PC-9 (cell line): ENCODE measurements at regions not wholly inside any gene's neighbourhood (a gene's known extent, or its start where the extent isn't known, plus 50 kb on each side); places are given as distances from the start of the nearest gene placed in this dataset.

Experiments used
- BruUV-seq: library from RNA; stranded (reverse); fragments of 400-500 nt; replicated peaks from 2 replicates; lab custom pipeline; 2021; lab: Mats Ljungman, UMichigan
- CTCF ChIA-PET: fragments of 300-600 bp; sonication (Branson Sonifier 250); formaldehyde crosslinking; loops from one replicate; lab custom pipeline; 2022; ENCODE audit warnings: antibody characterized with exemption; lab: Charles Lee
- POLR2A ChIA-PET: fragments of 300-600 bp; sonication (Branson Sonifier 250); formaldehyde crosslinking; loops from one replicate; lab custom pipeline; 2022; ENCODE audit warnings: antibody characterized with exemption; ENCODE audit not compliant: unreplicated experiment; lab: Charles Lee
- DNase-seq, 2 experiments: peaks; one replicate each; pipeline versions ENCODE4 v3.0.0 to v3.0.0-alpha.2; 2015 to 2022; ENCODE audit warnings: mixed read lengths in 1 of 2
- H2AFZ ChIP-seq: fragments of 200-600 bp; sonication (generic); 2 replicates; pipeline ENCODE4 v1.8.1; 2017; ENCODE audit warnings: antibody characterized with exemption
- H3F3A ChIP-seq: fragments of 200-600 bp; sonication (generic); 2 replicates; pipeline ENCODE4 v1.8.1; 2017; ENCODE audit warnings: antibody characterized with exemption, mild to moderate bottlenecking, low read depth; ENCODE audit not compliant: insufficient read depth
- H3K27ac ChIP-seq: fragments of 200-600 bp; sonication (generic); 2 replicates; pipeline ENCODE4 v1.6.1; 2016; ENCODE audit warnings: mixed run types
- H3K27me3 ChIP-seq: fragments of 200-600 bp; sonication (generic); 2 replicates; pipeline ENCODE4 v1.6.1; 2016; ENCODE audit warnings: low read depth, mixed run types; ENCODE audit not compliant: insufficient read depth
- H3K36me3 ChIP-seq: fragments of 200-600 bp; sonication (generic); 2 replicates; pipeline ENCODE4 v1.6.1; 2016; ENCODE audit warnings: low read depth, mixed run types
- H3K4me1 ChIP-seq: fragments of 200-600 bp; sonication (generic); replicated peaks from 2 replicates; pipeline ENCODE4 v1.6.1; 2016; ENCODE audit warnings: mixed run types; ENCODE audit not compliant: insufficient read depth
- H3K4me2 ChIP-seq: fragments of 200-600 bp; sonication (generic); 2 replicates; pipeline ENCODE4 v1.6.1; 2017; ENCODE audit warnings: mixed run types
- H3K4me3 ChIP-seq: fragments of 200-600 bp; sonication (generic); 2 replicates; pipeline ENCODE4 v1.6.1; 2016; ENCODE audit warnings: mixed run types
- H3K79me2 ChIP-seq: fragments of 200-600 bp; sonication (generic); 2 replicates; pipeline ENCODE4 v1.6.1; 2017; ENCODE audit warnings: low read depth, mixed run types
- H3K9me2 ChIP-seq: fragments of 200-600 bp; sonication (generic); 2 replicates; pipeline ENCODE4 v1.8.1; 2017; ENCODE audit warnings: mild to moderate bottlenecking; ENCODE audit not compliant: insufficient read depth
- H3K9me3 ChIP-seq: fragments of 200-600 bp; sonication (generic); 2 replicates; pipeline ENCODE4 v1.8.1; 2016; ENCODE audit warnings: low read depth; ENCODE audit not compliant: insufficient read depth
- H4K20me1 ChIP-seq: fragments of 200-600 bp; sonication (generic); 2 replicates; pipeline ENCODE4 v1.8.1; 2017; ENCODE audit not compliant: insufficient read depth
- CTCF ChIP-seq: fragments of 200-600 bp; sonication (generic); conservative IDR thresholded peaks from 2 replicates; pipeline ENCODE4 v1.6.1; 2017; ENCODE audit warnings: mixed run types, antibody characterized with exemption, mild to moderate bottlenecking, moderate library complexity
- EZH2 ChIP-seq: fragments of 200-600 bp; sonication (generic); IDR thresholded peaks from 2 replicates; pipeline ENCODE4 v1.8.0; 2017; ENCODE audit warnings: antibody characterized with exemption, low read depth
- intact Hi-C: fragments of 100-400 bp; cut with micrococcal nuclease; formaldehyde crosslinking; loops from one replicate; pipeline ENCODE4 v1.10.0; 2022; ENCODE audit not compliant: unreplicated experiment

- ChIA-PET CTCF (no interaction called here), POLR2A (no interaction called here)
- Histone ChIP-seq H3K27ac (no peak overlapping the region), H4K20me1 (no peaks in the 10 kb centered on the region), H3K9me2 (no peaks in the 10 kb centered on the region), H2AFZ (no peak overlapping the region), H3K4me1 (no peaks in the 10 kb centered on the region), H3K9me3 (no peaks in the 10 kb centered on the region), H3F3A (no peaks in the 10 kb centered on the region), H3K79me2 (no peaks in the 10 kb centered on the region), H3K27me3 (no peaks in the 10 kb centered on the region), H3K4me3 (no peak overlapping the region), H3K36me3 (no peaks in the 10 kb centered on the region), H3K4me2 (no peak overlapping the region)
- no peak for DNase-seq
- TF ChIP-seq CTCF (no peak), EZH2 (no peak)
- intact Hi-C loops = no loop called here
- BruUV-seq = no TSS peak
These were observed 252.3 kb downstream of the HTR7 start for GRCh38 chr10:90605506-90605905.

DNA sequence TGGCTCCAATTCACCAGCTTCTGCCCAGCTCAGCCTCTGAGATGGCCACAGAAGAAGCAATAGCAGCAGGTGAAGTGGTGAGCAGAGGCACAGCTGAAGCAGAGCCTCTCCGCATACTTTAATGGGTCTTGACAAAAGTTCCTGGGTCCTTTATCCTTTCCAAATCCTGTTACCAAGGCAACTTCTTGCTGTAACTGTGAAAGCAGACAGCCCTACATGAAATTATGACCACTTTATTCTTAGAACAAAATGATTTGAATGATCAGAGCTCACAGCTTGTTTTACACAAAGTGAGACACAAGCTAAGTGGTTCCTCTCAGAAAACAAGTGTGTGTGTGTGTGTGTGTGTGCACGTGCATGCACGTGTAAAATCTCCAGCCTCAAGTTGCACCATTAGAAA is 245.6 kb downstream of the HTR7 start:
- CTCF ChIA-PET = interaction anchor here (1.0 kb wide), 1 partner anchor 253 kb away, joined by 3 read pairs; no protein-coding TSS in a partner anchor
- TF ChIP-seq CTCF = no peak
- no peak for TF ChIP-seq EZH2

DNA sequence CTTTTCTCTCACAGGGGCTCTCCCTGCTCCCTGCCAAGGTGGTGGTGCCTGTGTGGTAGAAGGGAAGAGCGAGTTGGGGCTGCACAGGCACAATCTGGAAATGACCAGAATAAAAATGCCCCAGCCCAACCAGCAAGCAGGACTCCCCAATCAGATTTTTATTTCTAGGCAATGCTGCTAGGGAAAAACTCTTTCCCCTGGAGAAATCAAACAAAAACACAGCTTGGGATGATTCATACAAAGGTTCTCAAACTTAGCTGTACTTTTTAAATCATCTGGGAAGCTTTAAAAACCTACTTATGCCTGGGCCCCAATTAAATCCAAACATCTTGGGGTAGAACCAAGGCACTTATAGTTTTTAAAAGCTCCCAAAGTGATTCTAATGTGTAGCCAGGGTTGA is 243.2 kb downstream of the HTR7 start:
- H3K36me3 ChIP-seq = no peaks in the 10 kb centered on the region
- TF ChIP-seq EZH2 (no peak), CTCF (no peak)
- DNase-seq = no peak
- no peaks in the 10 kb centered on the region for H3K27me3 ChIP-seq
- H4K20me1 ChIP-seq = no peaks in the 10 kb centered on the region
- intact Hi-C loops = no loop called here
- no peaks in the 10 kb centered on the region for H3K79me2 ChIP-seq
- ChIA-PET CTCF (no interaction called here), POLR2A (interaction anchor here (0.6 kb wide), 1 partner anchor 1483 kb away, joined by 7 read pairs; no protein-coding TSS in a partner anchor)
- H2AFZ ChIP-seq = no peak overlapping the region
- no peaks in the 10 kb centered on the region for H3K9me2 ChIP-seq
- no peaks in the 10 kb centered on the region for H3K4me1 ChIP-seq
- no peak overlapping the region for H3K4me3 ChIP-seq
- no peak overlapping the region for H3K4me2 ChIP-seq
- no peaks in the 10 kb centered on the region for H3F3A ChIP-seq
- no peak overlapping the region for H3K27ac ChIP-seq
- H3K9me3 ChIP-seq = no peaks in the 10 kb centered on the region
- BruUV-seq = no TSS peak

More for the DNA sequence above, 245.6 kb downstream of the HTR7 start:
- Histone ChIP-seq H4K20me1 (no peaks in the 10 kb centered on the region), H3K9me3 (no peaks in the 10 kb centered on the region), H3K27ac (no peak overlapping the region), H3K4me1 (no peaks in the 10 kb centered on the region), H3K4me3 (no peak overlapping the region), H3K9me2 (no peaks in the 10 kb centered on the region), H3F3A (no peaks in the 10 kb centered on the region), H3K36me3 (no peaks in the 10 kb centered on the region), H3K27me3 (no peaks in the 10 kb centered on the region), H3K79me2 (no peaks in the 10 kb centered on the region), H3K4me2 (no peak overlapping the region), H2AFZ (no peak overlapping the region)
- intact Hi-C loops = no loop called here
- POLR2A ChIA-PET = no interaction called here
- DNase-seq = no peak
- BruUV-seq = no TSS peak
